ENCODE measurements at regions not wholly inside any gene's neighbourhood (a gene's known extent, or its start where the extent isn't known, plus 50 kb on each side); places are given as distances from the start of the nearest gene placed in this dataset.

- no peak for DNase-seq (ENCODE audit: low spot score)
- no peaks in the 10 kb centered on the region for H3K9me3 Mint-ChIP-seq
- H3K4me1 Mint-ChIP-seq (ENCODE audit: low read depth) = no peaks in the 10 kb centered on the region
- no peaks in the 10 kb centered on the region for H3K36me3 Mint-ChIP-seq (ENCODE audit: low read depth)
- H3K4me3 Mint-ChIP-seq (ENCODE audit: low read depth) = no peak overlapping the region
- H3K27ac Mint-ChIP-seq = no peak overlapping the region
- no peaks in the 10 kb centered on the region for H3K27me3 Mint-ChIP-seq (ENCODE audit: low read depth)
- intact Hi-C loops (cut with micrococcal nuclease) = no loop called here
These were observed 965.2 kb upstream of the FANCL start for GRCh38 chr2:59206361-59206760.

- Mint-ChIP-seq H3K9me3 (no peaks in the 10 kb centered on the region), H3K27me3 (ENCODE audit: low read depth) (no peaks in the 10 kb centered on the region), H3K27ac (no peak overlapping the region), H3K4me1 (ENCODE audit: low read depth) (no peaks in the 10 kb centered on the region), H3K36me3 (ENCODE audit: low read depth) (no peaks in the 10 kb centered on the region), H3K4me3 (ENCODE audit: low read depth) (no peak overlapping the region)
- intact Hi-C loops (cut with micrococcal nuclease) = no loop called here
- no peak for DNase-seq (ENCODE audit: low spot score)
These were observed 962.9 kb upstream of the FANCL start for GRCh38 chr2:59204040-59204439.

- intact Hi-C loops (cut with micrococcal nuclease) = no loop called here
- no peaks in the 10 kb centered on the region for H3K9me3 Mint-ChIP-seq
- DNase-seq (ENCODE audit: low spot score) = no peak
- no peaks in the 10 kb centered on the region for H3K27me3 Mint-ChIP-seq (ENCODE audit: low read depth)
- H3K27ac Mint-ChIP-seq = no peak overlapping the region
- H3K4me1 Mint-ChIP-seq (ENCODE audit: low read depth) = no peaks in the 10 kb centered on the region
- H3K4me3 Mint-ChIP-seq (ENCODE audit: low read depth) = no peak overlapping the region
- no peaks in the 10 kb centered on the region for H3K36me3 Mint-ChIP-seq (ENCODE audit: low read depth)
These were observed 955.4 kb upstream of the FANCL start for GRCh38 chr2:59196491-59196890.

GRCh38 chr2:59195851-59196250 is 954.7 kb upstream of the FANCL start:
- Mint-ChIP-seq H3K4me1 (ENCODE audit: low read depth) (no peaks in the 10 kb centered on the region), H3K9me3 (no peaks in the 10 kb centered on the region), H3K27ac (no peak overlapping the region), H3K36me3 (ENCODE audit: low read depth) (no peaks in the 10 kb centered on the region), H3K27me3 (ENCODE audit: low read depth) (no peaks in the 10 kb centered on the region), H3K4me3 (ENCODE audit: low read depth) (no peak overlapping the region)
- intact Hi-C loops (cut with micrococcal nuclease) = no loop called here
- no peak for DNase-seq (ENCODE audit: low spot score)

GRCh38 chr2:59191781-59192180 is 950.7 kb upstream of the FANCL start:
- DNase-seq (ENCODE audit: low spot score) = no peak
- intact Hi-C loops (cut with micrococcal nuclease) = no loop called here
- H3K4me3 Mint-ChIP-seq (ENCODE audit: low read depth) = no peak overlapping the region
- H3K27me3 Mint-ChIP-seq (ENCODE audit: low read depth) = no peaks in the 10 kb centered on the region
- no peak overlapping the region for H3K27ac Mint-ChIP-seq
- H3K9me3 Mint-ChIP-seq = no peaks in the 10 kb centered on the region
- H3K4me1 Mint-ChIP-seq (ENCODE audit: low read depth) = no peaks in the 10 kb centered on the region
- no peaks in the 10 kb centered on the region for H3K36me3 Mint-ChIP-seq (ENCODE audit: low read depth)

- intact Hi-C loops (cut with micrococcal nuclease) = no loop called here
- H3K9me3 Mint-ChIP-seq = no peaks in the 10 kb centered on the region
- no peak overlapping the region for H3K4me3 Mint-ChIP-seq (ENCODE audit: low read depth)
- no peaks in the 10 kb centered on the region for H3K36me3 Mint-ChIP-seq (ENCODE audit: low read depth)
- H3K27me3 Mint-ChIP-seq (ENCODE audit: low read depth) = no peaks in the 10 kb centered on the region
- no peak overlapping the region for H3K27ac Mint-ChIP-seq
- no peak for DNase-seq (ENCODE audit: low spot score)
- no peaks in the 10 kb centered on the region for H3K4me1 Mint-ChIP-seq (ENCODE audit: low read depth)
These were observed 949.4 kb upstream of the FANCL start for GRCh38 chr2:59190518-59190917.

GRCh38 chr2:59184276-59185020 is 943.3 kb upstream of the FANCL start:
- H3K36me3 Mint-ChIP-seq (ENCODE audit: low read depth) = no peaks in the 10 kb centered on the region
- H3K9me3 Mint-ChIP-seq = no peaks in the 10 kb centered on the region
- no peaks in the 10 kb centered on the region for H3K27me3 Mint-ChIP-seq (ENCODE audit: low read depth)
- DNase-seq (ENCODE audit: low spot score) = no peak
- no peaks in the 10 kb centered on the region for H3K4me1 Mint-ChIP-seq (ENCODE audit: low read depth)
- intact Hi-C loops (cut with micrococcal nuclease) = no loop called here
- H3K27ac Mint-ChIP-seq = no peak overlapping the region
- H3K4me3 Mint-ChIP-seq (ENCODE audit: low read depth) = no peak overlapping the region

GRCh38 chr2:59183070-59183469 is 941.9 kb upstream of the FANCL start:
- Mint-ChIP-seq H3K4me3 (ENCODE audit: low read depth) (no peak overlapping the region), H3K27ac (no peak overlapping the region), H3K4me1 (ENCODE audit: low read depth) (no peaks in the 10 kb centered on the region), H3K27me3 (ENCODE audit: low read depth) (no peaks in the 10 kb centered on the region), H3K36me3 (ENCODE audit: low read depth) (no peaks in the 10 kb centered on the region), H3K9me3 (no peaks in the 10 kb centered on the region)
- no peak for DNase-seq (ENCODE audit: low spot score)
- intact Hi-C loops (cut with micrococcal nuclease) = no loop called here

GRCh38 chr2:59182249-59182648 is 941.1 kb upstream of the FANCL start:
- intact Hi-C loops (cut with micrococcal nuclease) = no loop called here
- H3K4me1 Mint-ChIP-seq (ENCODE audit: low read depth) = no peaks in the 10 kb centered on the region
- no peaks in the 10 kb centered on the region for H3K36me3 Mint-ChIP-seq (ENCODE audit: low read depth)
- no peak overlapping the region for H3K27ac Mint-ChIP-seq
- H3K9me3 Mint-ChIP-seq = no peaks in the 10 kb centered on the region
- no peak for DNase-seq (ENCODE audit: low spot score)
- no peaks in the 10 kb centered on the region for H3K27me3 Mint-ChIP-seq (ENCODE audit: low read depth)
- no peak overlapping the region for H3K4me3 Mint-ChIP-seq (ENCODE audit: low read depth)

- intact Hi-C loops (cut with micrococcal nuclease) = no loop called here
- Mint-ChIP-seq H3K4me1 (ENCODE audit: low read depth) (no peaks in the 10 kb centered on the region), H3K27me3 (ENCODE audit: low read depth) (no peaks in the 10 kb centered on the region), H3K4me3 (ENCODE audit: low read depth) (no peak overlapping the region), H3K9me3 (no peaks in the 10 kb centered on the region), H3K36me3 (ENCODE audit: low read depth) (no peaks in the 10 kb centered on the region), H3K27ac (no peak overlapping the region)
- no peak for DNase-seq (ENCODE audit: low spot score)
These were observed 940.2 kb upstream of the FANCL start for GRCh38 chr2:59181347-59181746.

GRCh38 chr2:59180621-59181020 is 939.5 kb upstream of the FANCL start:
- H3K27ac Mint-ChIP-seq = no peak overlapping the region
- no peaks in the 10 kb centered on the region for H3K27me3 Mint-ChIP-seq (ENCODE audit: low read depth)
- intact Hi-C loops (cut with micrococcal nuclease) = no loop called here
- H3K36me3 Mint-ChIP-seq (ENCODE audit: low read depth) = no peaks in the 10 kb centered on the region
- no peaks in the 10 kb centered on the region for H3K4me1 Mint-ChIP-seq (ENCODE audit: low read depth)
- H3K4me3 Mint-ChIP-seq (ENCODE audit: low read depth) = no peak overlapping the region
- DNase-seq (ENCODE audit: low spot score) = no peak
- H3K9me3 Mint-ChIP-seq = no peaks in the 10 kb centered on the region

GRCh38 chr2:59180111-59180510 is 939.0 kb upstream of the FANCL start:
- H3K36me3 Mint-ChIP-seq (ENCODE audit: low read depth) = no peaks in the 10 kb centered on the region
- DNase-seq (ENCODE audit: low spot score) = no peak
- H3K27me3 Mint-ChIP-seq (ENCODE audit: low read depth) = no peaks in the 10 kb centered on the region
- no peaks in the 10 kb centered on the region for H3K4me1 Mint-ChIP-seq (ENCODE audit: low read depth)
- H3K9me3 Mint-ChIP-seq = no peaks in the 10 kb centered on the region
- H3K4me3 Mint-ChIP-seq (ENCODE audit: low read depth) = no peak overlapping the region
- intact Hi-C loops (cut with micrococcal nuclease) = no loop called here
- no peak overlapping the region for H3K27ac Mint-ChIP-seq

GRCh38 chr2:59177748-59178147 is 936.6 kb upstream of the FANCL start:
- no peaks in the 10 kb centered on the region for H3K9me3 Mint-ChIP-seq
- H3K27ac Mint-ChIP-seq = no peak overlapping the region
- DNase-seq (ENCODE audit: low spot score) = no peak
- no peaks in the 10 kb centered on the region for H3K36me3 Mint-ChIP-seq (ENCODE audit: low read depth)
- no peaks in the 10 kb centered on the region for H3K4me1 Mint-ChIP-seq (ENCODE audit: low read depth)
- intact Hi-C loops (cut with micrococcal nuclease) = no loop called here
- H3K27me3 Mint-ChIP-seq (ENCODE audit: low read depth) = no peaks in the 10 kb centered on the region
- no peak overlapping the region for H3K4me3 Mint-ChIP-seq (ENCODE audit: low read depth)

GRCh38 chr2:59176737-59177136 is 935.6 kb upstream of the FANCL start:
- no peak for DNase-seq (ENCODE audit: low spot score)
- no peaks in the 10 kb centered on the region for H3K36me3 Mint-ChIP-seq (ENCODE audit: low read depth)
- H3K27ac Mint-ChIP-seq = no peak overlapping the region
- no peaks in the 10 kb centered on the region for H3K4me1 Mint-ChIP-seq (ENCODE audit: low read depth)
- H3K27me3 Mint-ChIP-seq (ENCODE audit: low read depth) = no peaks in the 10 kb centered on the region
- intact Hi-C loops (cut with micrococcal nuclease) = no loop called here
- no peak overlapping the region for H3K4me3 Mint-ChIP-seq (ENCODE audit: low read depth)
- H3K9me3 Mint-ChIP-seq = no peaks in the 10 kb centered on the region
